OCI-LY7 (cell line): ENCODE measurements at regions not wholly inside any gene's neighbourhood (a gene's known extent, or its start where the extent isn't known, plus 50 kb on each side); places are given as distances from the start of the nearest gene placed in this dataset.
A peak's percentile ranks its signal among the peaks of the same experiment; 100 is the strongest.
"Not testable (repeated sequence)": the region's sequence is repeated elsewhere in the genome, so short reads cannot be mapped to it uniquely, and the experiment has no call there.

Experiments used
- BruUV-seq: library from RNA; stranded (reverse); fragments of 400-500 nt; replicated peaks from 2 replicates; lab custom pipeline; 2021; lab: Mats Ljungman, UMichigan
- CTCF ChIA-PET: fragments of 300-600 bp; sonication (Branson Sonifier 250); formaldehyde crosslinking; loops from one replicate; lab custom pipeline; 2022; ENCODE audit warnings: antibody characterized with exemption; ENCODE audit not compliant: unreplicated experiment; lab: Charles Lee
- POLR2A ChIA-PET: fragments of 300-600 bp; sonication (Branson Sonifier 250); formaldehyde crosslinking; loops from one replicate; lab custom pipeline; 2022; ENCODE audit warnings: antibody characterized with exemption; lab: Charles Lee
- DNase-seq: peaks from one replicate; pipeline ENCODE4 v3.0.0-alpha.2; 2015; ENCODE audit warnings: low spot score
- H2AFZ ChIP-seq: fragments of 200-600 bp; sonication (generic), shearing (Covaris generic); 2 replicates; pipeline ENCODE4 v1.6.1; 2014; ENCODE audit warnings: mild to moderate bottlenecking, antibody characterized with exemption, low read length, moderate library complexity
- H3K27ac ChIP-seq: fragments of 200-600 bp; sonication (generic); 2 replicates; pipeline ENCODE4 v1.5.1; 2014; ENCODE audit warnings: mixed run types, low read depth, mild to moderate bottlenecking, moderate library complexity, low read length, inconsistent platforms; ENCODE audit not compliant: poor library complexity, severe bottlenecking
- H3K36me3 ChIP-seq: fragments of 200-600 bp; sonication (generic); 2 replicates; pipeline ENCODE4 v1.6.1; 2014; ENCODE audit warnings: mild to moderate bottlenecking, antibody characterized with exemption, low read length, moderate library complexity, mixed read lengths; ENCODE audit not compliant: insufficient read depth
- H3K4me1 ChIP-seq: fragments of 200-600 bp; sonication (generic); 2 replicates; pipeline ENCODE4 v1.5.1; 2014; ENCODE audit warnings: mild to moderate bottlenecking, low read length; ENCODE audit not compliant: insufficient read depth, poor library complexity, severe bottlenecking
- H3K4me2 ChIP-seq: fragments of 200-600 bp; sonication (generic); 2 replicates; pipeline ENCODE4 v1.6.1; 2014; ENCODE audit warnings: mild to moderate bottlenecking, low read length
- H3K4me3 ChIP-seq: fragments of 200-600 bp; sonication (generic); 2 replicates; pipeline ENCODE4 v1.5.1; 2014; ENCODE audit warnings: mild to moderate bottlenecking, low read depth, low read length; ENCODE audit not compliant: poor library complexity, severe bottlenecking
- H3K79me2 ChIP-seq: fragments of 200-600 bp; sonication (generic); 2 replicates; pipeline ENCODE4 v1.6.1; 2016; ENCODE audit warnings: low read depth, mild to moderate bottlenecking, low read length, moderate library complexity, mixed read lengths; ENCODE audit not compliant: insufficient read depth
- H3K9me2 ChIP-seq: fragments of 200-600 bp; sonication (generic); 2 replicates; pipeline ENCODE4 v1.6.1; 2016; ENCODE audit warnings: mild to moderate bottlenecking, low read length, mixed read lengths; ENCODE audit not compliant: insufficient read depth
- H3K9me3 ChIP-seq: fragments of 200-600 bp; sonication (generic); 2 replicates; pipeline ENCODE4 v1.6.1; 2014; ENCODE audit warnings: mild to moderate bottlenecking, mixed run types, low read length, mixed read lengths
- H4K20me1 ChIP-seq: fragments of 200-600 bp; sonication (generic); 2 replicates; pipeline ENCODE4 v1.6.1; 2014; ENCODE audit warnings: mild to moderate bottlenecking, antibody characterized with exemption, low read length, moderate library complexity, mixed read lengths; ENCODE audit not compliant: insufficient read depth
- CTCF ChIP-seq: fragments of 200-600 bp; sonication (generic); conservative IDR thresholded peaks from 2 replicates; pipeline ENCODE4 v1.5.1; 2014; ENCODE audit warnings: mild to moderate bottlenecking, antibody characterized with exemption, low read length, moderate library complexity, mixed read lengths
- EZH2phosphoT487 ChIP-seq: fragments of 200-600 bp; sonication (generic); IDR thresholded peaks from 2 replicates; pipeline ENCODE4 v1.6.1; 2018; ENCODE audit warnings: low read depth, borderline replicate concordance, mild to moderate bottlenecking, mixed run types, antibody characterized with exemption, low read length, moderate library complexity, mixed read lengths
- intact Hi-C: fragments of 100-400 bp; cut with micrococcal nuclease; formaldehyde crosslinking; loops from one replicate; pipeline ENCODE4 v1.10.0; 2022; ENCODE audit not compliant: unreplicated experiment

- H3K4me1 ChIP-seq: peaks cover 64% of the 10 kb centered on the region
- intact Hi-C loops: no loop called here
- H3K79me2 ChIP-seq: no peaks in the 10 kb centered on the region
- no peak overlapping the region for H3K4me3 ChIP-seq
- CTCF ChIA-PET: no interaction called here
- no peaks in the 10 kb centered on the region; the same call in 1 of the 2 replicates for H3K36me3 ChIP-seq
- TF ChIP-seq CTCF (no peak), EZH2phosphoT487 (no peak)
- no peak overlapping the region for H2AFZ ChIP-seq
- no peak overlapping the region for H3K27ac ChIP-seq
- H3K9me2 ChIP-seq: no peaks in the 10 kb centered on the region
- no peak for DNase-seq
- POLR2A ChIA-PET: no interaction called here
- BruUV-seq: no TSS peak
- no peak overlapping the region for H3K4me2 ChIP-seq
- H4K20me1 ChIP-seq: no peaks in the 10 kb centered on the region
- peaks cover 8% of the 10 kb centered on the region; the same call in 1 of the 2 replicates for H3K9me3 ChIP-seq
These were observed 188.4 kb upstream of the SULF2 start for GRCh38 chr20:47973519-47974233.

GRCh38 chr20:47972916-47973309 lies 187.6 kb upstream of the SULF2 start:
- Histone ChIP-seq H3K9me3 (peaks cover 8% of the 10 kb centered on the region; the same call in 1 of the 2 replicates), H4K20me1 (no peaks in the 10 kb centered on the region), H3K9me2 (no peaks in the 10 kb centered on the region), H3K79me2 (no peaks in the 10 kb centered on the region), H3K27ac (no peak overlapping the region), H3K4me1 (peaks cover 60% of the 10 kb centered on the region), H3K36me3 (no peaks in the 10 kb centered on the region; the same call in 1 of the 2 replicates), H3K4me3 (no peak overlapping the region), H2AFZ (no peak overlapping the region), H3K4me2 (no peak overlapping the region)
- BruUV-seq: no TSS peak
- CTCF ChIA-PET: no interaction called here
- DNase-seq: no peak
- no peak for TF ChIP-seq EZH2phosphoT487
- no peak for TF ChIP-seq CTCF
- intact Hi-C loops: no loop called here
- POLR2A ChIA-PET: no interaction called here

- CTCF ChIA-PET, H3K9me2 ChIP-seq, BruUV-seq, H3K79me2 ChIP-seq, DNase-seq, H3K4me2 ChIP-seq, H2AFZ ChIP-seq, H4K20me1 ChIP-seq, intact Hi-C loops, POLR2A ChIA-PET, H3K36me3 ChIP-seq, H3K9me3 ChIP-seq, H3K27ac ChIP-seq, H3K4me3 ChIP-seq: not testable (repeated sequence)
- peaks cover 55% of the 10 kb centered on the region for H3K4me1 ChIP-seq
- TF ChIP-seq CTCF: peak; percentile 69
These were observed 187.1 kb upstream of the SULF2 start for GRCh38 chr20:47972297-47972915.
